ENCODE measurements at regions not wholly inside any gene's neighbourhood (a gene's known extent, or its start where the extent isn't known, plus 50 kb on each side); places are given as distances from the start of the nearest gene placed in this dataset.

GRCh38 chr5:115736004-115736689 is 80.3 kb downstream of the CDO1 start:
- no peak for DNase-seq (ENCODE audit: low spot score)
- H3K27me3 ChIP-seq = no peaks in the 10 kb centered on the region
- peak overlapping the region in 1 of 2 donors; percentile 35 for H3K27ac ChIP-seq
- TF ChIP-seq, protein P1, sequence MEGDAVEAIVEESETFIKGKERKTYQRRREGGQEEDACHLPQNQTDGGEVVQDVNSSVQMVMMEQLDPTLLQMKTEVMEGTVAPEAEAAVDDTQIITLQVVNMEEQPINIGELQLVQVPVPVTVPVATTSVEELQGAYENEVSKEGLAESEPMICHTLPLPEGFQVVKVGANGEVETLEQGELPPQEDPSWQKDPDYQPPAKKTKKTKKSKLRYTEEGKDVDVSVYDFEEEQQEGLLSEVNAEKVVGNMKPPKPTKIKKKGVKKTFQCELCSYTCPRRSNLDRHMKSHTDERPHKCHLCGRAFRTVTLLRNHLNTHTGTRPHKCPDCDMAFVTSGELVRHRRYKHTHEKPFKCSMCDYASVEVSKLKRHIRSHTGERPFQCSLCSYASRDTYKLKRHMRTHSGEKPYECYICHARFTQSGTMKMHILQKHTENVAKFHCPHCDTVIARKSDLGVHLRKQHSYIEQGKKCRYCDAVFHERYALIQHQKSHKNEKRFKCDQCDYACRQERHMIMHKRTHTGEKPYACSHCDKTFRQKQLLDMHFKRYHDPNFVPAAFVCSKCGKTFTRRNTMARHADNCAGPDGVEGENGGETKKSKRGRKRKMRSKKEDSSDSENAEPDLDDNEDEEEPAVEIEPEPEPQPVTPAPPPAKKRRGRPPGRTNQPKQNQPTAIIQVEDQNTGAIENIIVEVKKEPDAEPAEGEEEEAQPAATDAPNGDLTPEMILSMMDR (IDR thresholded peaks at IDR 0.05) = no peak
- H3K4me1 ChIP-seq = no peaks in the 10 kb centered on the region
- H3K4me3 ChIP-seq = no peak overlapping the region
- H3K9me3 ChIP-seq = no peaks in the 10 kb centered on the region
- H3K36me3 ChIP-seq = no peaks in the 10 kb centered on the region

- Histone ChIP-seq H3K36me3 (no peaks in the 10 kb centered on the region), H3K27ac (peak overlapping the region in 1 of 2 donors; percentile 35), H3K4me1 (no peaks in the 10 kb centered on the region), H3K4me3 (no peak overlapping the region), H3K9me3 (no peaks in the 10 kb centered on the region), H3K27me3 (no peaks in the 10 kb centered on the region)
- TF ChIP-seq, protein P1 (IDR thresholded peaks at IDR 0.05) = no peak
- no peak for DNase-seq (ENCODE audit: low spot score)
These were observed 81.1 kb downstream of the CDO1 start for GRCh38 chr5:115735108-115735998.

- TF ChIP-seq, protein P1 (IDR thresholded peaks at IDR 0.05) = no peak
- Histone ChIP-seq H3K9me3 (no peaks in the 10 kb centered on the region), H3K27me3 (no peaks in the 10 kb centered on the region), H3K4me3 (no peak overlapping the region), H3K36me3 (no peaks in the 10 kb centered on the region), H3K4me1 (no peaks in the 10 kb centered on the region), H3K27ac (no peak overlapping the region)
- DNase-seq (ENCODE audit: low spot score) = no peak
These were observed 82.9 kb downstream of the CDO1 start for GRCh38 chr5:115733607-115734006.

- H3K36me3 ChIP-seq = no peaks in the 10 kb centered on the region
- no peak overlapping the region for H3K4me3 ChIP-seq
- H3K27ac ChIP-seq = no peak overlapping the region
- TF ChIP-seq, protein P1 (IDR thresholded peaks at IDR 0.05) = no peak
- no peak for DNase-seq (ENCODE audit: low spot score)
- H3K27me3 ChIP-seq = no peaks in the 10 kb centered on the region
- no peaks in the 10 kb centered on the region for H3K4me1 ChIP-seq
- no peaks in the 10 kb centered on the region for H3K9me3 ChIP-seq
These were observed 84.4 kb downstream of the CDO1 start for GRCh38 chr5:115732026-115732425.

DNA sequence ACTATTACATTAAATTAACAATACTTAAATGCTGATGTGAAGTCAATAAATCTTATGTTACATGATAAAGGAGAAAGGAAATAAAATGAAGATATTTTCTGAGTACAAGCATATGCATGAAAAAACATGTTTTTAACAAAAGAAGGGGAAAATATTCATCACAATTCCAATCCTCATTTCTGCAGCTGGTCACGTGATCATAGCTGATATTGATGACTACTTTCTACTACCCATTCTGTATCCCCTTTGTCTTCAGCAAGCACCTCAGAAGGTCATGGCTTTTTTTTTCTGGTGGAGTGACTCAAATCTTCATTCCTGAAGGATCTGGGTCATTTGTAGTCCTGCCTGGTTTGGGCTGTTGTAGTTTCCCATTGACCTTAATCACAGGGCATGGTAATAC is 90.9 kb downstream of the CDO1 start:
- TF ChIP-seq, protein P1 (IDR thresholded peaks at IDR 0.05) = no peak
- no peaks in the 10 kb centered on the region for H3K36me3 ChIP-seq
- no peaks in the 10 kb centered on the region for H3K27me3 ChIP-seq
- no peak for DNase-seq (ENCODE audit: low spot score)
- no peak overlapping the region for H3K27ac ChIP-seq
- H3K9me3 ChIP-seq = no peaks in the 10 kb centered on the region
- no peak overlapping the region for H3K4me3 ChIP-seq
- H3K4me1 ChIP-seq = no peaks in the 10 kb centered on the region

All from right atrium auricular region (tissue), 2 donors.